ENCODE measurements at regions not wholly inside any gene's neighbourhood (a gene's known extent, or its start where the extent isn't known, plus 50 kb on each side); places are given as distances from the start of the nearest gene placed in this dataset.

GRCh38 chr9:75602060-75602459, 288.4 kb upstream of the PCSK5 start:
- Histone ChIP-seq H3K79me2 (replicated peaks; ENCODE audit: insufficient read depth) (no peaks in the 10 kb centered on the region), H3K36me3 (ENCODE audit: insufficient read depth) (no peaks in the 10 kb centered on the region), H3F3A (replicated peaks; ENCODE audit: low read depth) (no peaks in the 10 kb centered on the region), H3K4me3 (no peak overlapping the region), H2AFZ (no peak overlapping the region), H3K9me2 (ENCODE audit: insufficient read depth) (peaks cover 12% of the 10 kb centered on the region; the same call in 1 of the 2 replicates), H3K4me2 (no peak overlapping the region), H3K4me1 (ENCODE audit: insufficient read depth) (no peaks in the 10 kb centered on the region), H3K27ac (ENCODE audit: low read depth) (no peak overlapping the region), H3K27me3 (ENCODE audit: insufficient read depth) (no peaks in the 10 kb centered on the region), H4K20me1 (replicated peaks; ENCODE audit: insufficient read depth) (no peaks in the 10 kb centered on the region)
- Mint-ChIP-seq H3K27me3 (ENCODE audit: insufficient read depth, low read depth, poor library complexity) (peaks cover 1% of the 10 kb centered on the region), H3K36me3 (ENCODE audit: low read depth) (no peaks in the 10 kb centered on the region), H3K27ac (no peak overlapping the region), H3K4me1 (no peaks in the 10 kb centered on the region), H3K4me3 (no peak overlapping the region), H3K9me3 (no peaks in the 10 kb centered on the region)
- ATAC-seq: no peak
- TF ChIP-seq POLR2AphosphoS5 (IDR thresholded peaks at IDR 0.05; ENCODE audit: low read depth) (no peak), EZH2 (IDR thresholded peaks at IDR 0.05; ENCODE audit: low read depth, unreplicated experiment) (no peak), STAT1 (IDR thresholded peaks at IDR 0.05; ENCODE audit: unreplicated experiment) (no peak), JUNB (IDR thresholded peaks at IDR 0.05; ENCODE audit: unreplicated experiment) (no peak), CREB1 (CRISPR knock-in tag; IDR thresholded peaks at IDR 0.05; ENCODE audit: low read depth) (no peak), ZNF462 (CRISPR knock-in tag; IDR thresholded peaks at IDR 0.05) (no peak), ZNF114 (CRISPR knock-in tag; IDR thresholded peaks at IDR 0.05) (no peak), EZH2phosphoT487 (IDR thresholded peaks at IDR 0.05; ENCODE audit: unreplicated experiment) (no peak), REST (IDR thresholded peaks at IDR 0.05; ENCODE audit: unreplicated experiment) (no peak)
- DNase-seq (ENCODE audit: low spot score): no peak
